ENCODE measurements at regions not wholly inside any gene's neighbourhood (a gene's known extent, or its start where the extent isn't known, plus 50 kb on each side); places are given as distances from the start of the nearest gene placed in this dataset.

DNA sequence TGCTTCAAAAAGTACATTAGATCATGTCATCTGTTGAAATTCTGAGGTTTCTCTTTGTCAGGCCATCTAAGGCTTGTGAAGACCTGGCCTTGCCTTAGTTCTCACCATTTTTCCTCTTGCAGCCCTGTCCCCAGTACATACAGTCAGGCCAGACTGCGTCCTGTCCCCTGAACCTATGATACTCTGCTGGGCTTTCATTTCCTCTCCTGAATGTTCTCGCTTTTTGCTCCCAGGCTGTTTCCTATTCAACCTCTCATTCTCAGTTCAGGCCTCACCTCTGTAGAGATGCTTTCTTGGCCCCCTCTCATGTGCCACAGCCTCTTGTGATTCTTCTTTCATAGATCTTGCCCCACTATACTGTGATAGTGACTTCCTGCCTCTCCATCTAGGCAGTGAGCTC lies 648.8 kb upstream of the KCNMB2 start:
- Histone ChIP-seq H3K27me3 (ENCODE audit: control insufficient read depth in 1 of 2, insufficient read depth in 2 of 2, low read length in 2 of 2) (no peaks in the 10 kb centered on the region), H3K4me1 (ENCODE audit: insufficient read depth, low read length) (no peaks in the 10 kb centered on the region), H3K27ac (ENCODE audit: extremely low read length, insufficient read depth, low read length) (no peak overlapping the region), H3K4me3 (replicated peaks in 1 of 3; ENCODE audit: insufficient read depth in 1 of 3, low read depth in 2 of 3, low read length in 3 of 3) (no peak overlapping the region), H3K79me2 (ENCODE audit: insufficient read depth, low read length) (no peaks in the 10 kb centered on the region), H2AFZ (ENCODE audit: low read length) (no peak overlapping the region), H3K36me3 (replicated peaks in 1 of 2; ENCODE audit: control insufficient read depth in 1 of 2, insufficient read depth in 2 of 2, low read length in 2 of 2) (no peaks in the 10 kb centered on the region), H4K20me1 (ENCODE audit: insufficient read depth, low read length) (no peaks in the 10 kb centered on the region), H3K4me2 (ENCODE audit: low read depth, low read length) (no peak overlapping the region), H3K9me3 (ENCODE audit: low read length) (no peaks in the 10 kb centered on the region), H3K9ac (ENCODE audit: insufficient read depth, low read depth, low read length) (no peak overlapping the region)
- CTCF ChIA-PET (ENCODE audit: low intra/inter-chr PET ratio, low total read pairs) = no interaction called here
- POLR2A ChIA-PET = no interaction called here
- DNase-seq (ENCODE audit: low spot score) (no peak), ATAC-seq (no peak), FAIRE-seq (no peak)
- no TSS peak for BruUV-seq (replicated peaks)
- TF ChIP-seq ATF1 (CRISPR knock-in tag; IDR thresholded peaks at IDR 0.05) (no peak), RAD51 (IDR thresholded peaks at IDR 0.05; ENCODE audit: borderline replicate concordance) (no peak), ZNF773 (CRISPR knock-in tag; IDR thresholded peaks at IDR 0.05; ENCODE audit: borderline replicate concordance) (no peak), ZNF251 (CRISPR knock-in tag; IDR thresholded peaks at IDR 0.05) (no peak), NCOA1 (CRISPR knock-in tag; IDR thresholded peaks at IDR 0.05) (no peak), ZSCAN29 (CRISPR knock-in tag; conservative IDR thresholded peaks at IDR 0.05) (no peak), FOXA1 (IDR thresholded peaks at IDR 0.05) (no peak), FOXA1 (CRISPR knock-in tag; IDR thresholded peaks at IDR 0.05) (no peak), SATB2 (CRISPR knock-in tag; IDR thresholded peaks at IDR 0.05) (no peak), KMT2A (CRISPR knock-in tag; IDR thresholded peaks at IDR 0.05) (no peak), FOSL1 (CRISPR knock-in tag; IDR thresholded peaks at IDR 0.05; ENCODE audit: borderline replicate concordance) (no peak), SMAD3 (CRISPR knock-in tag; IDR thresholded peaks at IDR 0.05) (no peak), HNRNPK (IDR thresholded peaks at IDR 0.05; ENCODE audit: low read depth, low read length, poor library complexity, severe bottlenecking) (no peak)
- TF ChIP-seq, protein P1, sequence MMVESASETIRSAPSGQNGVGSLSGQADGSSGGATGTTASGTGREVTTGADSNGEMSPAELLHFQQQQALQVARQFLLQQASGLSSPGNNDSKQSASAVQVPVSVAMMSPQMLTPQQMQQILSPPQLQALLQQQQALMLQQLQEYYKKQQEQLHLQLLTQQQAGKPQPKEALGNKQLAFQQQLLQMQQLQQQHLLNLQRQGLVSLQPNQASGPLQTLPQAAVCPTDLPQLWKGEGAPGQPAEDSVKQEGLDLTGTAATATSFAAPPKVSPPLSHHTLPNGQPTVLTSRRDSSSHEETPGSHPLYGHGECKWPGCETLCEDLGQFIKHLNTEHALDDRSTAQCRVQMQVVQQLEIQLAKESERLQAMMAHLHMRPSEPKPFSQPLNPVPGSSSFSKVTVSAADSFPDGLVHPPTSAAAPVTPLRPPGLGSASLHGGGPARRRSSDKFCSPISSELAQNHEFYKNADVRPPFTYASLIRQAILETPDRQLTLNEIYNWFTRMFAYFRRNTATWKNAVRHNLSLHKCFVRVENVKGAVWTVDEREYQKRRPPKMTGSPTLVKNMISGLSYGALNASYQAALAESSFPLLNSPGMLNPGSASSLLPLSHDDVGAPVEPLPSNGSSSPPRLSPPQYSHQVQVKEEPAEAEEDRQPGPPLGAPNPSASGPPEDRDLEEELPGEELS (CRISPR knock-in tag; IDR thresholded peaks at IDR 0.05) = no peak
- TF ChIP-seq, protein P2, sequence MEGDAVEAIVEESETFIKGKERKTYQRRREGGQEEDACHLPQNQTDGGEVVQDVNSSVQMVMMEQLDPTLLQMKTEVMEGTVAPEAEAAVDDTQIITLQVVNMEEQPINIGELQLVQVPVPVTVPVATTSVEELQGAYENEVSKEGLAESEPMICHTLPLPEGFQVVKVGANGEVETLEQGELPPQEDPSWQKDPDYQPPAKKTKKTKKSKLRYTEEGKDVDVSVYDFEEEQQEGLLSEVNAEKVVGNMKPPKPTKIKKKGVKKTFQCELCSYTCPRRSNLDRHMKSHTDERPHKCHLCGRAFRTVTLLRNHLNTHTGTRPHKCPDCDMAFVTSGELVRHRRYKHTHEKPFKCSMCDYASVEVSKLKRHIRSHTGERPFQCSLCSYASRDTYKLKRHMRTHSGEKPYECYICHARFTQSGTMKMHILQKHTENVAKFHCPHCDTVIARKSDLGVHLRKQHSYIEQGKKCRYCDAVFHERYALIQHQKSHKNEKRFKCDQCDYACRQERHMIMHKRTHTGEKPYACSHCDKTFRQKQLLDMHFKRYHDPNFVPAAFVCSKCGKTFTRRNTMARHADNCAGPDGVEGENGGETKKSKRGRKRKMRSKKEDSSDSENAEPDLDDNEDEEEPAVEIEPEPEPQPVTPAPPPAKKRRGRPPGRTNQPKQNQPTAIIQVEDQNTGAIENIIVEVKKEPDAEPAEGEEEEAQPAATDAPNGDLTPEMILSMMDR (CRISPR knock-in tag; IDR thresholded peaks at IDR 0.05) = no peak
- TF ChIP-seq, protein P3, sequence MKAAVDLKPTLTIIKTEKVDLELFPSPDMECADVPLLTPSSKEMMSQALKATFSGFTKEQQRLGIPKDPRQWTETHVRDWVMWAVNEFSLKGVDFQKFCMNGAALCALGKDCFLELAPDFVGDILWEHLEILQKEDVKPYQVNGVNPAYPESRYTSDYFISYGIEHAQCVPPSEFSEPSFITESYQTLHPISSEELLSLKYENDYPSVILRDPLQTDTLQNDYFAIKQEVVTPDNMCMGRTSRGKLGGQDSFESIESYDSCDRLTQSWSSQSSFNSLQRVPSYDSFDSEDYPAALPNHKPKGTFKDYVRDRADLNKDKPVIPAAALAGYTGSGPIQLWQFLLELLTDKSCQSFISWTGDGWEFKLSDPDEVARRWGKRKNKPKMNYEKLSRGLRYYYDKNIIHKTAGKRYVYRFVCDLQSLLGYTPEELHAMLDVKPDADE (CRISPR knock-in tag; IDR thresholded peaks at IDR 0.05) = no peak
- in situ Hi-C loops (cut with HindIII; ENCODE audit: extremely low pct_ligation_motif_present, low pct_unique_long_range_greater_than_20kb) (no loop called here), intact Hi-C loops (cut with micrococcal nuclease; ENCODE audit: unreplicated experiment) (no loop called here)
- 76% methylated on average over 2 of the region's 2 CpGs for WGBS (ENCODE audit: low lambda C conversion rate)
